Stomach (tissue), 8 donors: ENCODE measurements at regions not wholly inside any gene's neighbourhood (a gene's known extent, or its start where the extent isn't known, plus 50 kb on each side); places are given as distances from the start of the nearest gene placed in this dataset.

Experiments
- DNase-seq, 2 donors: peaks; one replicate each; pipeline versions ENCODE4 v3.0.0 to v3.0.0-alpha.2; 2013 to 2019
- H3K27ac ChIP-seq, 5 donors: fragments of 200-600 bp in 4 of 5; sonication (generic) in 4 of 5; one replicate each; pipeline ENCODE4 v1.5.1; 2013 to 2019; ENCODE audit warnings: mild to moderate bottlenecking in 1 of 5, moderate library complexity in 1 of 5
- H3K27me3 ChIP-seq, 3 donors: fragments of 200-600 bp; sonication (generic); one replicate each; pipeline ENCODE4 v1.5.1; 2017 to 2019; ENCODE audit warnings: mixed run types in 1 of 3
- H3K36me3 ChIP-seq, 4 donors: fragments of 200-600 bp; sonication (generic); 1 replicate in 3 of 4; 2 replicates in 1 of 4; pipeline ENCODE4 v1.5.1; 2016 to 2019
- H3K4me1 ChIP-seq, 4 donors: fragments of 200-600 bp; sonication (generic); one replicate each; pipeline ENCODE4 v1.5.1; 2016 to 2019
- H3K4me3 ChIP-seq, 4 donors: fragments of 200-600 bp; sonication (generic) in 3 of 4; one replicate each; pipeline ENCODE4 v1.5.1; 2016 to 2019; ENCODE audit warnings: mild to moderate bottlenecking in 1 of 4
- H3K9me3 ChIP-seq, 4 donors: fragments of 200-600 bp; sonication (generic); one replicate each; pipeline ENCODE4 v1.5.1; 2016 to 2019
- EP300 ChIP-seq: sonication (generic); formaldehyde crosslinking; IDR thresholded peaks from one replicate; pipeline ENCODE4 v1.6.1; 2017; ENCODE audit warnings: antibody characterized with exemption
- POLR2A ChIP-seq, 4 donors: fragments of 450-650 bp; IDR thresholded peaks; one replicate each; pipeline ENCODE4 v1.6.1; 2016; ENCODE audit warnings: antibody characterized with exemption in 4 of 4, control low read depth in 2 of 4, mild to moderate bottlenecking in 1 of 4, moderate library complexity in 1 of 4
- POLR2AphosphoS5 ChIP-seq, 3 donors: sonication (generic); formaldehyde crosslinking; IDR thresholded peaks; one replicate each; pipeline ENCODE4 v1.6.1; 2016; ENCODE audit warnings: antibody characterized with exemption in 3 of 3
- whole genome bisulfite sequencing, 5 donors: extraction: QIAGEN DNeasy Blood & Tissue Kit in 3 of 5; methylation state at CpG; one replicate each; pipeline versions ENCODE4 v1.1.5 to v1.1.7; 2013 to 2018; 5-methylcytosine and 5-hydroxymethylcytosine counted together
- intact Hi-C: fragments of 100-400 bp; cut with DNase I; formaldehyde crosslinking; loops from one replicate; pipeline ENCODE4 v1.15.1; 2023; ENCODE audit warnings: low total_unique reads
- TF ChIP-seq, protein P1 (sequence below), 7 experiments: fragments of 450-650 bp in 4 of 7; fragments of 200-600 bp in 3 of 7; sonication (generic) in 3 of 7; IDR thresholded peaks; one replicate each; pipeline ENCODE4 v1.5.1; 2016 to 2019; ENCODE audit warnings: antibody characterized with exemption in 7 of 7, control low read depth in 2 of 7, mild to moderate bottlenecking in 1 of 7
- donor health status: healthy with polysubstance abuse.
- donor health status: Bipolar disorder and iron deficiency.
- donor health status: healthy.

DNA sequence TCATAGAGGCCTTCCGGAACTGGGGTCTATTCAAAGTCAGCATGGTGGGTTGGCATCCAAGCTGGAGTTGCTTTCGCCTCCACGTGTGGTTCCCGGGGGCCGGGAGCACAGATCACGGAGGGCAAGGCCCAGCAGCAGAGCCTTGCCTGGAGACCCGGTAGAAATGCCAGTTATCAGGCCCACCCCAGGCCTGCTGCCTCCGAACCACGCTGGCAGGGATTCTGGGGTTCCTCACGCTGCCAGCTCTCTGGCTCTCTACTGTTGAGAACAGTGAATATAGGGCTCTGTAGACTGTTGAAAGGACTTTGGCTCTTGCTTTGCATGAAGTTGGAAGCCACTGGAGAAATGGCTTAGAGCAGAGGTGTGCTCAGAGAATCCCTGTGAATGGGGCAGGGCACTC, 127.5 kb downstream of the RIPK4 start:
- Histone ChIP-seq H3K27me3 (peaks cover 0 to 8% (median 0%) of the 10 kb centered on the region in 3 donors), H3K27ac (no peak overlapping the region), H3K4me3 (no peak overlapping the region), H3K9me3 (peaks cover 0 to 7% (median 0%) of the 10 kb centered on the region in 4 donors), H3K36me3 (no peaks in the 10 kb centered on the region), H3K4me1 (peaks cover 0 to 14% (median 2%) of the 10 kb centered on the region in 4 donors)
- DNase-seq = no peak
- intact Hi-C loops = no loop called here
- WGBS, 5 donors = 88 to 97% (median 96%) methylated on average over 9 to 10 of the region's 10 CpGs
- TF ChIP-seq POLR2AphosphoS5 (IDR thresholded peaks at IDR 0.05) (no peak), POLR2A (IDR thresholded peaks at IDR 0.05) (no peak), EP300 (no peak)
- TF ChIP-seq, protein P1, sequence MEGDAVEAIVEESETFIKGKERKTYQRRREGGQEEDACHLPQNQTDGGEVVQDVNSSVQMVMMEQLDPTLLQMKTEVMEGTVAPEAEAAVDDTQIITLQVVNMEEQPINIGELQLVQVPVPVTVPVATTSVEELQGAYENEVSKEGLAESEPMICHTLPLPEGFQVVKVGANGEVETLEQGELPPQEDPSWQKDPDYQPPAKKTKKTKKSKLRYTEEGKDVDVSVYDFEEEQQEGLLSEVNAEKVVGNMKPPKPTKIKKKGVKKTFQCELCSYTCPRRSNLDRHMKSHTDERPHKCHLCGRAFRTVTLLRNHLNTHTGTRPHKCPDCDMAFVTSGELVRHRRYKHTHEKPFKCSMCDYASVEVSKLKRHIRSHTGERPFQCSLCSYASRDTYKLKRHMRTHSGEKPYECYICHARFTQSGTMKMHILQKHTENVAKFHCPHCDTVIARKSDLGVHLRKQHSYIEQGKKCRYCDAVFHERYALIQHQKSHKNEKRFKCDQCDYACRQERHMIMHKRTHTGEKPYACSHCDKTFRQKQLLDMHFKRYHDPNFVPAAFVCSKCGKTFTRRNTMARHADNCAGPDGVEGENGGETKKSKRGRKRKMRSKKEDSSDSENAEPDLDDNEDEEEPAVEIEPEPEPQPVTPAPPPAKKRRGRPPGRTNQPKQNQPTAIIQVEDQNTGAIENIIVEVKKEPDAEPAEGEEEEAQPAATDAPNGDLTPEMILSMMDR (IDR thresholded peaks at IDR 0.05) = no peak

GRCh38 chr21:41638201-41638790, 128.6 kb downstream of the RIPK4 start:
- Histone ChIP-seq H3K4me3 (no peak overlapping the region), H3K36me3 (no peaks in the 10 kb centered on the region), H3K4me1 (peaks cover 0 to 14% (median 2%) of the 10 kb centered on the region in 4 donors), H3K9me3 (peaks cover 0 to 7% (median 0%) of the 10 kb centered on the region in 4 donors), H3K27ac (no peak overlapping the region), H3K27me3 (peaks cover 0 to 8% (median 0%) of the 10 kb centered on the region in 3 donors)
- intact Hi-C loops = no loop called here
- no peak for TF ChIP-seq POLR2AphosphoS5 (IDR thresholded peaks at IDR 0.05)
- TF ChIP-seq EP300 = no peak
- TF ChIP-seq POLR2A (IDR thresholded peaks at IDR 0.05) = no peak
- TF ChIP-seq, protein P1 (IDR thresholded peaks at IDR 0.05) = no peak
- WGBS, 5 donors = 48 to 99% (median 93%) methylated on average over 3 of the region's 3 CpGs
- no peak for DNase-seq

DNA sequence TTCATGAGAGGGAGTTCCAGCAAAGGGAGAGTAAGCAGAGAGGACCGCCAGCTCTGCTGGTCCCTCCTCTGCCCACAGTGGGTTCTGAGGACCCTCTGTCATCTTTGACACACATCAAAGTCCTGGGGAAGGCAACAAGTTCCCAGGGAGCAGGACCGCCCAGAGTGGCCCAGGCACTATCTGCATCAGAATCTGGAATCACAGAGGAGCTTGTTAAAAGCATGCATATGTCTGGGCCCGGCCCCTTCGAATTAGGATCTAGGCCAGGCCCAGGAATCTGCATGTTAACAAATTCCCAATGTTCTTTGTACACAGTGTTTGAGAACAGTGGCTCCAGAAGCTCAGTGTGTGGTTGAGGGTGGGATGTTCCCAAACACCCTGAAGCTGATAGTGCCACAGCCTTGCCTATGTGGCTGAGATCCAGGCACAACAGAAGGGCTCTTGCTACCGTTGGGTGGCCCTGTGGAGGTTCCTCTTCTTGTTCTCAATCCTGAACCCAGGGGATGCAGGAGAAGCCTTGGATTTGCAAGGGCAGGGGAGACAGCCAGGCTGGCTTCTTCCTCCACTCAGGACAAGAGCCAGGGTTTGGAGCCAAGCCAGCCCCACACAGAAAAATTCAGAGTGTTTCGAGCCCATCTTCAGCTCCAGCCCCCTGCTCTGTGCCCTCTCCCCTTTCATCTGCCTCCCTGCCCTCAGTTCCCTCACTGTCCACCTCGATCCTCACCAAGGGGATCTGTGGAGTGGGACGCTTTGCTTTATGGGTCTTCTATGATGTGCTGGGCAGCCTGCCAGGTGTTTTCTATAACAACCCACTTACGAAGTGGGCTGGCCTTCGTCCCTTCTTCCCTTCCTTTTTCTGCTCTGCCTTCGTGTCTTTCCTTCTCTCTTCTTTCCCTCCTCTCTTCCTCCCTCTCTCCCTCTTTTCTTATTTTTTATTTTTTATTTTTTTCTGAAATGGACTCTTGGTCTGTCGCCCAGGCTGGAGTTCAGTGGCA, 129.0 kb upstream of the TMPRSS2 start:
- H3K36me3 ChIP-seq = no peaks in the 10 kb centered on the region
- H3K4me3 ChIP-seq = no peak overlapping the region
- TF ChIP-seq EP300 (no peak), POLR2A (IDR thresholded peaks at IDR 0.05) (no peak), POLR2AphosphoS5 (IDR thresholded peaks at IDR 0.05) (no peak)
- TF ChIP-seq, protein P1 (IDR thresholded peaks at IDR 0.05) = no peak
- peaks cover 0 to 8% (median 0%) of the 10 kb centered on the region in 3 donors for H3K27me3 ChIP-seq
- no peak overlapping the region for H3K27ac ChIP-seq
- H3K4me1 ChIP-seq = peaks cover 0 to 10% (median 2%) of the 10 kb centered on the region in 4 donors
- intact Hi-C loops = no loop called here
- DNase-seq = peak in 1 of 2 donors; percentile 46
- peaks cover 0 to 7% (median 0%) of the 10 kb centered on the region in 4 donors for H3K9me3 ChIP-seq
- 69 to 82% (median 72%) methylated on average over 11 to 12 of the region's 12 CpGs for WGBS, 5 donors

DNA sequence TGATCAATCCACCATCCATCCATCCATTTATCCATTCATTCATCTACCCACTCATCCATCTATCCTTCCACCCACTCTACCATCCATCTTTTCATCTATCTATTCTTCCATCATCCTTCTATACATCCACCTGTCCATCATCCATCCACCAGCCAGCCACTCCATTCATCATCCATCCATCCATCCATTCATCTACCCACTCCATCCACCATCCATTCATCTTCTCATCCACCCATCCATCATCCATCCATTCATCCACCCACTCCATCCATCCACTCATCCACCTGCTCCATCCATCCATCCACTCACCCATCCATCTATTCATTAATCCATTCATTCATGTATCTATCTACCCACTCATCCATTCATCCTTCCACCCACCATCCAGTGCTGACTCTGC, 127.9 kb upstream of the TMPRSS2 start:
- intact Hi-C loops = no loop called here
- Histone ChIP-seq H3K4me3 (no peak overlapping the region), H3K36me3 (no peaks in the 10 kb centered on the region), H3K4me1 (peaks cover 0 to 5% (median 2%) of the 10 kb centered on the region in 4 donors), H3K27me3 (peaks cover 0 to 8% (median 0%) of the 10 kb centered on the region in 3 donors), H3K27ac (no peak overlapping the region), H3K9me3 (peaks cover 0 to 7% (median 0%) of the 10 kb centered on the region in 4 donors)
- no peak for DNase-seq
- TF ChIP-seq EP300 (no peak), POLR2AphosphoS5 (IDR thresholded peaks at IDR 0.05) (no peak), POLR2A (IDR thresholded peaks at IDR 0.05) (no peak)
- TF ChIP-seq, protein P1 (IDR thresholded peaks at IDR 0.05) = no peak
